ENCODE measurements at regions not wholly inside any gene's neighbourhood (a gene's known extent, or its start where the extent isn't known, plus 50 kb on each side); places are given as distances from the start of the nearest gene placed in this dataset.
"Not testable (repeated sequence)": the region's sequence is repeated elsewhere in the genome, so short reads cannot be mapped to it uniquely, and the experiment has no call there.

- in situ Hi-C loops (cut with HindIII; ENCODE audit: low sequenced_read_pairs): no loop called here
Measured at GRCh38 chr12:87585882-87586557, 443.2 kb downstream of the C12orf50 start.

- in situ Hi-C loops (cut with HindIII; ENCODE audit: low sequenced_read_pairs): not testable (repeated sequence)
Measured at GRCh38 chr12:87579091-87579490, 450.1 kb downstream of the C12orf50 start.

GRCh38 chr12:87575906-87576305 is 453.3 kb downstream of the C12orf50 start:
- in situ Hi-C loops (cut with HindIII; ENCODE audit: low sequenced_read_pairs): no loop called here

- in situ Hi-C loops (cut with HindIII; ENCODE audit: low sequenced_read_pairs): not testable (repeated sequence)
Measured at GRCh38 chr12:87566918-87567317, 462.3 kb downstream of the C12orf50 start.

GRCh38 chr12:87556985-87557384 is 472.2 kb downstream of the C12orf50 start:
- in situ Hi-C loops (cut with HindIII; ENCODE audit: low sequenced_read_pairs): no loop called here

- in situ Hi-C loops (cut with HindIII; ENCODE audit: low sequenced_read_pairs): not testable (repeated sequence)
Measured at GRCh38 chr12:87531213-87531612, 498.0 kb downstream of the C12orf50 start.

GRCh38 chr12:87529413-87529812 is 499.8 kb downstream of the C12orf50 start:
- in situ Hi-C loops (cut with HindIII; ENCODE audit: low sequenced_read_pairs): no loop called here

- in situ Hi-C loops (cut with HindIII; ENCODE audit: low sequenced_read_pairs): no loop called here
Measured at GRCh38 chr12:87520968-87521367, 508.2 kb downstream of the C12orf50 start.

GRCh38 chr12:87518481-87518880 is 510.7 kb downstream of the C12orf50 start:
- in situ Hi-C loops (cut with HindIII; ENCODE audit: low sequenced_read_pairs): no loop called here

GRCh38 chr12:87518036-87518435 is 511.2 kb downstream of the C12orf50 start:
- in situ Hi-C loops (cut with HindIII; ENCODE audit: low sequenced_read_pairs): no loop called here

- in situ Hi-C loops (cut with HindIII; ENCODE audit: low sequenced_read_pairs): no loop called here
Measured at GRCh38 chr12:87513536-87514280, 515.5 kb downstream of the C12orf50 start.

GRCh38 chr12:87511371-87511770 is 517.8 kb downstream of the C12orf50 start:
- in situ Hi-C loops (cut with HindIII; ENCODE audit: low sequenced_read_pairs): no loop called here

GRCh38 chr12:87509237-87509820 is 519.9 kb downstream of the C12orf50 start:
- in situ Hi-C loops (cut with HindIII; ENCODE audit: low sequenced_read_pairs): no loop called here

- in situ Hi-C loops (cut with HindIII; ENCODE audit: low sequenced_read_pairs): no loop called here
Measured at GRCh38 chr12:87491598-87491997, 537.6 kb downstream of the C12orf50 start.

GRCh38 chr12:87491089-87491488 is 538.1 kb downstream of the C12orf50 start:
- in situ Hi-C loops (cut with HindIII; ENCODE audit: low sequenced_read_pairs): no loop called here

GRCh38 chr12:87469295-87469694 is 559.9 kb downstream of the C12orf50 start:
- in situ Hi-C loops (cut with HindIII; ENCODE audit: low sequenced_read_pairs): no loop called here

GRCh38 chr12:87467936-87468335 is 561.3 kb downstream of the C12orf50 start:
- in situ Hi-C loops (cut with HindIII; ENCODE audit: low sequenced_read_pairs): no loop called here

- in situ Hi-C loops (cut with HindIII; ENCODE audit: low sequenced_read_pairs): no loop called here
Measured at GRCh38 chr12:87464565-87464964, 564.6 kb downstream of the C12orf50 start.

- in situ Hi-C loops (cut with HindIII; ENCODE audit: low sequenced_read_pairs): no loop called here
Measured at GRCh38 chr12:87444039-87444438, 585.2 kb downstream of the C12orf50 start.

- in situ Hi-C loops (cut with HindIII; ENCODE audit: low sequenced_read_pairs): no loop called here
Measured at GRCh38 chr12:87441511-87441910, 587.7 kb downstream of the C12orf50 start.

- in situ Hi-C loops (cut with HindIII; ENCODE audit: low sequenced_read_pairs): no loop called here
Measured at GRCh38 chr12:87439990-87440827, 589.0 kb downstream of the C12orf50 start.
